Endothelial cell of umbilical vein (primary cell): ENCODE measurements at regions not wholly inside any gene's neighbourhood (a gene's known extent, or its start where the extent isn't known, plus 50 kb on each side); places are given as distances from the start of the nearest gene placed in this dataset.

Experiments used
- BruUV-seq: library from RNA; stranded (reverse); fragments of 400-500 nt; replicated peaks from 2 replicates; lab custom pipeline; 2021; lab: Mats Ljungman, UMichigan
- CTCF ChIA-PET: fragments of 300-600, 350-600 bp; sonication (Branson Sonifier 250); formaldehyde crosslinking; loops from one replicate; lab custom pipeline; 2021; ENCODE audit warnings: antibody characterized with exemption, inconsistent platforms; lab: Charles Lee
- POLR2A ChIA-PET: fragments of 300-600, 350-600 bp; sonication (Branson Sonifier 250); formaldehyde crosslinking; loops from one replicate; lab custom pipeline; 2021; ENCODE audit warnings: antibody characterized with exemption, inconsistent platforms; lab: Charles Lee
- DNase-seq: peaks from one replicate; pipeline ENCODE4 v3.0.0-alpha.2; 2011; ENCODE audit warnings: low read depth, low spot score
- FAIRE-seq: peaks from 2 replicates; lab custom pipeline; 2011; peaks lifted over from hg19 to GRCh38; lab: Jason Lieb, UNC
- H2AFZ ChIP-seq: 2 replicates; pipeline ENCODE4 v1.6.0; 2012; ENCODE audit warnings: low read depth, low read length, control low read depth, inconsistent platforms
- H3K27ac ChIP-seq: 2 replicates; pipeline ENCODE4 v1.5.1; 2011; ENCODE audit warnings: low read depth, mild to moderate bottlenecking, control low read depth, low read length, moderate library complexity; ENCODE audit not compliant: insufficient read depth
- H3K27me3 ChIP-seq, 2 experiments: 2 replicates each; pipeline versions ENCODE4 v1.6.0 to v1.6.1; 2011; ENCODE audit warnings: low read length in 2 of 2, mixed read lengths in 1 of 2; ENCODE audit not compliant: control insufficient read depth in 2 of 2, insufficient read depth in 2 of 2
- H3K36me3 ChIP-seq, 2 experiments: 2 replicates in 1 of 2; 3 replicates in 1 of 2; pipeline ENCODE4 v1.5.1; 2011; ENCODE audit warnings: low read length in 2 of 2, mild to moderate bottlenecking in 1 of 2, moderate library complexity in 1 of 2; ENCODE audit not compliant: control insufficient read depth in 2 of 2, insufficient read depth in 2 of 2; ENCODE audit errors: extremely low read depth in 1 of 2
- H3K4me1 ChIP-seq: 3 replicates; pipeline ENCODE4 v1.5.1; 2011; ENCODE audit warnings: mild to moderate bottlenecking, low read length; ENCODE audit not compliant: control insufficient read depth, insufficient read depth; ENCODE audit errors: extremely low read depth
- H3K4me2 ChIP-seq: 2 replicates; pipeline ENCODE4 v1.6.1; 2011; ENCODE audit warnings: low read length, control low read depth, mixed read lengths; ENCODE audit not compliant: insufficient read depth
- H3K4me3 ChIP-seq, 3 experiments: fragments of 200-600 bp in 1 of 3; sonication (generic), shearing (Covaris generic) in 1 of 3; replicated peaks in 1 of 3; 2 replicates each; pipeline ENCODE4 v1.5.1; 2011 to 2016; ENCODE audit warnings: control low read depth in 3 of 3, low read length in 3 of 3, mild to moderate bottlenecking in 2 of 3, inconsistent platforms in 1 of 3, low read depth in 1 of 3, moderate library complexity in 1 of 3; ENCODE audit not compliant: insufficient read depth in 1 of 3
- H3K79me2 ChIP-seq: 2 replicates; pipeline ENCODE4 v1.6.0; 2012; ENCODE audit warnings: low read length, inconsistent platforms; ENCODE audit not compliant: control insufficient read depth, insufficient read depth
- H3K9ac ChIP-seq: replicated peaks from 2 replicates; pipeline ENCODE3; 2011; ENCODE audit warnings: low read length, control low read depth; ENCODE audit not compliant: insufficient read depth; ENCODE audit errors: extremely low read depth
- H3K9me1 ChIP-seq: replicated peaks from 3 replicates; pipeline ENCODE4 v1.6.0; 2011; ENCODE audit warnings: mild to moderate bottlenecking, low read length; ENCODE audit not compliant: control insufficient read depth, insufficient read depth; ENCODE audit errors: extremely low read depth
- H3K9me3 ChIP-seq: replicated peaks from 2 replicates; pipeline ENCODE4 v1.5.1; 2012; ENCODE audit warnings: low read length, inconsistent platforms; ENCODE audit not compliant: control insufficient read depth, insufficient read depth
- H4K20me1 ChIP-seq: replicated peaks from 2 replicates; pipeline ENCODE3; 2011; ENCODE audit warnings: mild to moderate bottlenecking, low read length; ENCODE audit not compliant: control insufficient read depth, insufficient read depth; ENCODE audit errors: extremely low read depth
- EZH2 ChIP-seq: IDR thresholded peaks from 2 replicates; pipeline ENCODE4 v1.6.1; 2012; ENCODE audit warnings: borderline replicate concordance, low read depth, mild to moderate bottlenecking, moderate library complexity, low read length, inconsistent platforms; ENCODE audit not compliant: severe bottlenecking
- FOS ChIP-seq: IDR thresholded peaks from 2 replicates; pipeline ENCODE4 v1.6.1; 2011; ENCODE audit warnings: mild to moderate bottlenecking, low read length, moderate library complexity, borderline replicate concordance; ENCODE audit not compliant: insufficient read depth
- JUN ChIP-seq: IDR thresholded peaks from 2 replicates; pipeline ENCODE4 v1.6.1; 2011; ENCODE audit warnings: borderline replicate concordance, low read depth; ENCODE audit not compliant: insufficient read length, insufficient read depth
- MYC ChIP-seq: IDR thresholded peaks from one replicate; pipeline ENCODE4 v1.6.1; 2011; ENCODE audit warnings: mild to moderate bottlenecking, low read depth, low read length
- POLR2A ChIP-seq: IDR thresholded peaks from 2 replicates; pipeline ENCODE4 v1.6.1; 2012; ENCODE audit warnings: low read depth, mild to moderate bottlenecking, control low read depth, low read length
- POLR2AphosphoS5 ChIP-seq: IDR thresholded peaks from 2 replicates; pipeline ENCODE4 v1.6.1; 2012; ENCODE audit warnings: low read depth, mild to moderate bottlenecking, control low read depth, low read length, moderate library complexity; ENCODE audit not compliant: insufficient read depth
- dilution Hi-C: fragments of 300-500 bp; cut with MboI; formaldehyde crosslinking; loops from one replicate; pipeline ENCODE4 v1.15.0; 2019; ENCODE audit warnings: low sequenced_read_pairs; ENCODE audit not compliant: extremely low pct_ligation_motif_present
- intact Hi-C: fragments of 100-400 bp; cut with micrococcal nuclease; formaldehyde crosslinking; loops from one replicate; pipeline ENCODE4 v1.10.0; 2022
- TF ChIP-seq, protein P1 (sequence below), 2 donors: IDR thresholded peaks; 1 replicate in 1 of 2; 2 replicates in 1 of 2; pipeline ENCODE4 v1.5.1; 2011; ENCODE audit warnings: low read length in 2 of 2, mild to moderate bottlenecking in 2 of 2, moderate library complexity in 2 of 2, control low read depth in 1 of 2, inconsistent platforms in 1 of 2, low read depth in 1 of 2; ENCODE audit not compliant: insufficient read depth in 1 of 2; ENCODE audit errors: extremely low read depth in 1 of 2

DNA sequence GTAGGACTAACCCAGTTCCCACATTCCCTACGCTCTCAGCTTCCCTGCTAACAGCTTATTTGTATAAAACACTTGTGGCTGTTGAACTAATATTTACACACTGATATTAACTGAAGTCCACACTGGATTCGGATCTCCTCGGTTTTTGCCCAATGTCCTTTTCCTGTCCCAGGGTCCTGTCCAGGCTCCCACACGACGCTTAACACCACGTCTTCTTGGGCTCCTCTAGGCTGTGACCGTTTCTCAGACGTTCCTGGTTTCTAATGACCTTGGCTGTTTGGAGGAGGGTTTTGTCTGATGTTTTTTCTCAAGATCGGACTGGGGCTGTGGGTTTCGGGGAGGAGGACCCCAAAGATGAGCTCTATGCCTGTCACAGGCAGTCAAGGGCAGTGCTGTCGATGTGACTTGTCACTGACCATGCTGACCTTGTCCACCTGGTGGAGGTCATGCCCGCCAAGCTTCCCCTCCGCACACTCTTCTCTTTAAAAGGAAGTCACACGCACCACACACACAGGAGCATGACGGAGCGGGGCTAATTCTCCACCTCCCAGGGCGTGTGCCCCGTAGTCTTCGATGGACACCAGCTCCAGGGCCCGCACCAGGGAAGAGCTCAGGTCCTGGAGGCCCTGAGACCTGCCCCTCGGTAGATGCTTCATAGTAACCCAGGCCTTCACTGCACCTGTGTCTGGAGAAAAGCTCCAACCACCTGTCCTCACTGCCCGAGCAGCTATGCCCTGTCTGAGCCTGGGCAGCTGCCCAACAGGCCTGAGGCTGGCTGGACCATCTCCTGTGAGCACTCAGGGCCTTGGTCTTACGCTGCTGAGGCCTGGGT, 72.0 kb downstream of the TTLL2 start:
- H3K9me3 ChIP-seq = no peaks in the 10 kb centered on the region

More for the DNA sequence above, 72.0 kb downstream of the TTLL2 start:
- H3K79me2 ChIP-seq = no peaks in the 10 kb centered on the region
- H3K4me3 ChIP-seq = no peak overlapping the region
- ChIA-PET POLR2A (no interaction called here), CTCF (no interaction called here)
- no peak for DNase-seq
- intact Hi-C loops = no loop called here
- no peak overlapping the region for H3K27ac ChIP-seq
- H2AFZ ChIP-seq = no peak overlapping the region
- no TSS peak for BruUV-seq
- no peaks in the 10 kb centered on the region for H3K9me1 ChIP-seq
- TF ChIP-seq POLR2A (no peak), MYC (no peak), POLR2AphosphoS5 (no peak), FOS (no peak), EZH2 (no peak), JUN (no peak)
- TF ChIP-seq, protein P1, sequence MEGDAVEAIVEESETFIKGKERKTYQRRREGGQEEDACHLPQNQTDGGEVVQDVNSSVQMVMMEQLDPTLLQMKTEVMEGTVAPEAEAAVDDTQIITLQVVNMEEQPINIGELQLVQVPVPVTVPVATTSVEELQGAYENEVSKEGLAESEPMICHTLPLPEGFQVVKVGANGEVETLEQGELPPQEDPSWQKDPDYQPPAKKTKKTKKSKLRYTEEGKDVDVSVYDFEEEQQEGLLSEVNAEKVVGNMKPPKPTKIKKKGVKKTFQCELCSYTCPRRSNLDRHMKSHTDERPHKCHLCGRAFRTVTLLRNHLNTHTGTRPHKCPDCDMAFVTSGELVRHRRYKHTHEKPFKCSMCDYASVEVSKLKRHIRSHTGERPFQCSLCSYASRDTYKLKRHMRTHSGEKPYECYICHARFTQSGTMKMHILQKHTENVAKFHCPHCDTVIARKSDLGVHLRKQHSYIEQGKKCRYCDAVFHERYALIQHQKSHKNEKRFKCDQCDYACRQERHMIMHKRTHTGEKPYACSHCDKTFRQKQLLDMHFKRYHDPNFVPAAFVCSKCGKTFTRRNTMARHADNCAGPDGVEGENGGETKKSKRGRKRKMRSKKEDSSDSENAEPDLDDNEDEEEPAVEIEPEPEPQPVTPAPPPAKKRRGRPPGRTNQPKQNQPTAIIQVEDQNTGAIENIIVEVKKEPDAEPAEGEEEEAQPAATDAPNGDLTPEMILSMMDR (IDR thresholded peaks at IDR 0.05; ENCODE audit: extremely low read depth in 1 of 2, insufficient read depth in 1 of 2, low read depth in 1 of 2, low read length in 2 of 2) = no peak
- no peaks in the 10 kb centered on the region for H3K4me1 ChIP-seq
- H3K36me3 ChIP-seq = no peaks in the 10 kb centered on the region
- dilution Hi-C loops = no loop called here
- FAIRE-seq = no peak
- H3K9ac ChIP-seq = no peak overlapping the region
- no peak overlapping the region for H3K4me2 ChIP-seq
- H4K20me1 ChIP-seq = no peaks in the 10 kb centered on the region
- no peaks in the 10 kb centered on the region for H3K27me3 ChIP-seq
